PC-3 (cell line): ENCODE measurements at regions not wholly inside any gene's neighbourhood (a gene's known extent, or its start where the extent isn't known, plus 50 kb on each side); places are given as distances from the start of the nearest gene placed in this dataset.

ENCODE experiments used
- CTCF ChIP-seq: fragments of 300-600 bp; sonication (generic); conservative IDR thresholded peaks from 2 replicates; pipeline ENCODE4 v1.5.1; 2017; ENCODE audit warnings: antibody characterized with exemption, low read depth, mild to moderate bottlenecking, low read length
- EZH2 ChIP-seq: fragments of 300-600 bp; sonication (generic); IDR thresholded peaks from one replicate; pipeline ENCODE4 v1.6.1; 2017; ENCODE audit warnings: antibody characterized with exemption, mild to moderate bottlenecking, low read length; ENCODE audit not compliant: unreplicated experiment
- EZH2phosphoT487 ChIP-seq: fragments of 300-600 bp; sonication (generic); IDR thresholded peaks from 2 replicates; pipeline ENCODE4 v1.6.1; 2018; ENCODE audit warnings: mild to moderate bottlenecking, antibody characterized with exemption, low read length, borderline replicate concordance

- TF ChIP-seq CTCF: no peak
- TF ChIP-seq EZH2: no peak
- no peak for TF ChIP-seq EZH2phosphoT487
Observed at GRCh38 chr1:30046751-30047150, 676.6 kb downstream of the MATN1 start.
